ENCODE measurements at regions not wholly inside any gene's neighbourhood (a gene's known extent, or its start where the extent isn't known, plus 50 kb on each side); places are given as distances from the start of the nearest gene placed in this dataset.

DNA sequence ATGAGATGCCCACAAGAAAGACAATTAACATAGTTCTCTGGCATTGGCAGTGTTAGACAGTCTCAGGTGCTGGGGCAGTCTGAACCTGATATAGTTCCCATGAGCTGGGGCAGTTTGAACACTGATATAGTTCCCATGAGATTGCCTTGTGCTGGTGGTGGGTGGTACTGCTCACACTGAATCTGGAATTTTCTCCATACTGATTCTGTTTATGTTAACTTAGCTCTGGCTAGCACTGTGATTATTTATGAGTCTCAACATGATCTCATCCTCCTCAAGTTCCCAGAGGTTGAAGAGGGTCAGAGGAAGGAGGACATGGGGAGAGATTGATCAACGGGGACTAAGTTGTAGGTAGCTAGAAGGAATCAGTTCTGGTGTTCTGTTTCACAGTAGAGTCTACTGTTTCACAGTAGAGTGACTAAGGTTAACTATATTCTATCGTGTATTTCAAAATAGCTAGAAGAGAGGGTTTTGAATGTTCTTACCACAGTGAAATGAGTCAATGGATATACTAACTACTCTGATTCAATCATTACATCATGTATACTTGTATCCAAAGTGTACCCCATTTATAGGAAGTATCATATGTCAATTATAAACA is 379.9 kb downstream of the ADAM29 start:
- no peak for TF ChIP-seq CTCF (conservative IDR thresholded peaks at IDR 0.05 in 1 of 2, IDR thresholded peaks at IDR 0.05 in 1 of 2; ENCODE audit: extremely low read depth in 1 of 2, insufficient read depth in 1 of 2, low read depth in 1 of 2, low read length in 2 of 2)
- no peak for TF ChIP-seq EZH2 (IDR thresholded peaks at IDR 0.05; ENCODE audit: borderline replicate concordance, low read length)
